Thoracic aorta (tissue), 2 donors: ENCODE measurements at regions not wholly inside any gene's neighbourhood (a gene's known extent, or its start where the extent isn't known, plus 50 kb on each side); places are given as distances from the start of the nearest gene placed in this dataset.

ENCODE experiments used
- ATAC-seq: fragments of 150-250 bp; one replicate; pipeline ENCODE4 v1.8.0; 2017; ENCODE audit warnings: low read depth; ENCODE audit not compliant: insufficient number of reproducible peaks, low FRiP score
- DNase-seq: peaks from one replicate; pipeline ENCODE4 v3.0.0-alpha.2; 2020; ENCODE audit warnings: low spot score
- H3K27ac ChIP-seq, 2 donors: fragments of 200-600 bp; sonication (generic); 1 replicate in 1 of 2; 2 replicates in 1 of 2; pipeline ENCODE4 v1.5.1; 2016; ENCODE audit warnings: mild to moderate bottlenecking in 2 of 2, moderate library complexity in 2 of 2
- H3K27me3 ChIP-seq: fragments of 200-600 bp; sonication (generic); replicated peaks from 2 replicates; pipeline ENCODE4 v1.6.0; 2016; ENCODE audit warnings: mild to moderate bottlenecking; ENCODE audit not compliant: insufficient read depth
- H3K36me3 ChIP-seq: fragments of 200-600 bp; sonication (generic); one replicate; pipeline ENCODE4 v1.5.1; 2016
- H3K4me1 ChIP-seq, 2 donors: fragments of 200-600 bp; sonication (generic); 1 replicate in 1 of 2; 2 replicates in 1 of 2; pipeline versions ENCODE4 v1.5.1 to v1.6.0; 2016; ENCODE audit warnings: low read depth in 2 of 2, mild to moderate bottlenecking in 1 of 2; ENCODE audit not compliant: control insufficient read depth in 1 of 2
- H3K4me3 ChIP-seq: fragments of 200-600 bp; sonication (generic); 2 replicates; pipeline ENCODE4 v1.5.1; 2016; ENCODE audit warnings: mild to moderate bottlenecking
- H3K9me3 ChIP-seq: fragments of 200-600 bp; sonication (generic); 2 replicates; pipeline ENCODE4 v1.5.1; 2016
- CTCF ChIP-seq: fragments of 200-600 bp; sonication (generic); IDR thresholded peaks from one replicate; pipeline ENCODE4 v1.5.1; 2019; ENCODE audit warnings: antibody characterized with exemption

- Histone ChIP-seq H3K36me3 (no peaks in the 10 kb centered on the region), H3K4me3 (no peak overlapping the region), H3K9me3 (no peaks in the 10 kb centered on the region), H3K27me3 (no peaks in the 10 kb centered on the region), H3K4me1 (no peaks in the 10 kb centered on the region), H3K27ac (no peak overlapping the region)
- no peak for ATAC-seq
- no peak for TF ChIP-seq CTCF
- no peak for DNase-seq
Observed at GRCh38 chr2:126425943-126426342, 230.0 kb upstream of the GYPC start.

- H3K4me3 ChIP-seq, result no peak overlapping the region
- no peaks in the 10 kb centered on the region for H3K4me1 ChIP-seq
- no peaks in the 10 kb centered on the region for H3K27me3 ChIP-seq
- no peak for DNase-seq
- no peak overlapping the region for H3K27ac ChIP-seq
- H3K36me3 ChIP-seq, result no peaks in the 10 kb centered on the region
- H3K9me3 ChIP-seq, result no peaks in the 10 kb centered on the region
- TF ChIP-seq CTCF, result no peak
- ATAC-seq, result no peak
Observed at GRCh38 chr2:126429103-126429502, 226.9 kb upstream of the GYPC start.

- no peak for DNase-seq
- TF ChIP-seq CTCF, result no peak
- Histone ChIP-seq H3K27me3 (no peaks in the 10 kb centered on the region), H3K9me3 (no peaks in the 10 kb centered on the region), H3K4me1 (no peaks in the 10 kb centered on the region), H3K4me3 (no peak overlapping the region), H3K36me3 (no peaks in the 10 kb centered on the region), H3K27ac (no peak overlapping the region)
- no peak for ATAC-seq
Observed at GRCh38 chr2:126431136-126431535, 224.8 kb upstream of the GYPC start.

GRCh38 chr2:126436411-126436810 is 219.5 kb upstream of the GYPC start:
- Histone ChIP-seq H3K27ac (no peak overlapping the region), H3K27me3 (no peaks in the 10 kb centered on the region), H3K9me3 (no peaks in the 10 kb centered on the region), H3K4me3 (no peak overlapping the region), H3K4me1 (no peaks in the 10 kb centered on the region), H3K36me3 (no peaks in the 10 kb centered on the region)
- DNase-seq, result no peak
- ATAC-seq, result no peak
- TF ChIP-seq CTCF, result no peak

- DNase-seq (no peak), ATAC-seq (no peak)
- Histone ChIP-seq H3K27ac (no peak overlapping the region), H3K9me3 (no peaks in the 10 kb centered on the region), H3K4me3 (no peak overlapping the region), H3K27me3 (no peaks in the 10 kb centered on the region), H3K36me3 (no peaks in the 10 kb centered on the region), H3K4me1 (no peaks in the 10 kb centered on the region)
- TF ChIP-seq CTCF, result no peak
Observed at GRCh38 chr2:126437016-126437415, 218.9 kb upstream of the GYPC start.
